H1 (cell line): ENCODE measurements at regions not wholly inside any gene's neighbourhood (a gene's known extent, or its start where the extent isn't known, plus 50 kb on each side); places are given as distances from the start of the nearest gene placed in this dataset.

Experiments
- CTCF ChIA-PET: fragments of 300-600 bp; sonication (Branson Sonifier 250); formaldehyde crosslinking; loops from one replicate; lab custom pipeline; 2021; ENCODE audit not compliant: partially characterized antibody; lab: Charles Lee
- POLR2A ChIA-PET: fragments of 300-600 bp; sonication (Branson Sonifier 250); formaldehyde crosslinking; loops from one replicate; lab custom pipeline; 2021; ENCODE audit warnings: inconsistent platforms; ENCODE audit not compliant: partially characterized antibody; lab: Charles Lee
- DNase-seq, 2 experiments: peaks; one replicate each; pipeline versions ENCODE4 v3.0.0 to v3.0.0-alpha.2; 2010 to 2022; ENCODE audit warnings: low spot score in 2 of 2, low read depth in 1 of 2, mixed read lengths in 1 of 2
- FAIRE-seq: peaks from 2 replicates; lab custom pipeline; 2011; peaks lifted over from hg19 to GRCh38; lab: Jason Lieb, UNC
- H2AFZ ChIP-seq: 2 replicates; pipeline ENCODE4 v1.8.1; 2012; ENCODE audit warnings: low read length, inconsistent platforms
- H2AK5ac ChIP-seq: 2 replicates; pipeline ENCODE4 v1.6.1; 2013; ENCODE audit warnings: low read depth, low read length
- H2BK120ac ChIP-seq: replicated peaks from 2 replicates; pipeline ENCODE3; 2013; ENCODE audit warnings: low read depth, low read length, inconsistent platforms
- H2BK12ac ChIP-seq: 2 replicates; pipeline ENCODE4 v1.6.1; 2013; ENCODE audit warnings: low read depth, low read length
- H2BK15ac ChIP-seq: 2 replicates; pipeline ENCODE4 v1.6.1; 2013; ENCODE audit warnings: low read length
- H2BK20ac ChIP-seq: 2 replicates; pipeline ENCODE4 v1.6.1; 2013; ENCODE audit warnings: low read length
- H2BK5ac ChIP-seq: 2 replicates; pipeline ENCODE4 v1.6.1; 2013; ENCODE audit warnings: low read depth, low read length
- H3K14ac ChIP-seq: 2 replicates; pipeline ENCODE4 v1.6.1; 2013; ENCODE audit warnings: inconsistent platforms; ENCODE audit not compliant: insufficient read length
- H3K18ac ChIP-seq: 2 replicates; pipeline ENCODE4 v1.6.1; 2013; ENCODE audit warnings: low read length; ENCODE audit errors: extremely low read depth
- H3K23ac ChIP-seq: 2 replicates; pipeline ENCODE4 v1.6.1; 2013; ENCODE audit warnings: inconsistent platforms; ENCODE audit not compliant: insufficient read length
- H3K23me2 ChIP-seq: 2 replicates; pipeline ENCODE4 v1.6.1; 2013; ENCODE audit warnings: low read depth, low read length
- H3K27ac ChIP-seq: 2 replicates; pipeline ENCODE4 v1.6.1; 2011; ENCODE audit warnings: low read depth, low read length, inconsistent platforms
- H3K27me3 ChIP-seq, 4 experiments: replicated peaks in 1 of 4; 1 replicate in 1 of 4; 2 replicates in 3 of 4; pipeline versions ENCODE4 v1.6.1 to v1.8.1; 2011 to 2013; ENCODE audit warnings: low read length in 3 of 4, mild to moderate bottlenecking in 3 of 4, inconsistent platforms in 2 of 4, mixed read lengths in 2 of 4, moderate library complexity in 1 of 4; ENCODE audit not compliant: control insufficient read depth in 3 of 4, insufficient read depth in 3 of 4; ENCODE audit errors: extremely low read depth in 1 of 4
- H3K36me3 ChIP-seq, 4 experiments: 2 replicates each; pipeline versions ENCODE4 v1.6.1 to v1.8.1; 2011 to 2013; ENCODE audit warnings: mild to moderate bottlenecking in 4 of 4, low read length in 3 of 4, moderate library complexity in 2 of 4, control low read depth in 1 of 4, inconsistent platforms in 1 of 4; ENCODE audit not compliant: insufficient read depth in 4 of 4, control insufficient read depth in 2 of 4
- H3K4ac ChIP-seq: replicated peaks from 2 replicates; pipeline ENCODE3; 2013; ENCODE audit warnings: low read length, low read depth, mixed read lengths, inconsistent platforms; ENCODE audit not compliant: insufficient read length
- H3K4me1 ChIP-seq, 4 experiments: replicated peaks in 1 of 4; 1 replicate in 1 of 4; 2 replicates in 3 of 4; pipeline versions ENCODE4 v1.6.1 to v1.8.1; 2011 to 2013; ENCODE audit warnings: low read length in 3 of 4, inconsistent platforms in 2 of 4, mixed read lengths in 1 of 4; ENCODE audit not compliant: insufficient read depth in 4 of 4, control insufficient read depth in 3 of 4
- H3K4me2 ChIP-seq, 2 experiments: 2 replicates each; pipeline versions ENCODE4 v1.6.1 to v1.8.1; 2011 to 2013; ENCODE audit warnings: low read depth in 2 of 2, low read length in 2 of 2, control low read depth in 1 of 2, inconsistent platforms in 1 of 2, mild to moderate bottlenecking in 1 of 2; ENCODE audit not compliant: insufficient read depth in 1 of 2
- H3K4me3 ChIP-seq, 4 experiments: fragments of 200-600, 300-600 bp in 1 of 4; sonication (generic), shearing (Covaris generic), sonication (Bioruptor Twin) in 1 of 4; 2 replicates each; pipeline versions ENCODE4 v1.5.1 to v1.8.1; 2011 to 2016; ENCODE audit warnings: low read length in 4 of 4, low read depth in 3 of 4, control low read depth in 2 of 4, inconsistent platforms in 2 of 4, mild to moderate bottlenecking in 2 of 4, mixed read lengths in 1 of 4, moderate library complexity in 1 of 4; ENCODE audit not compliant: insufficient read depth in 2 of 4; ENCODE audit errors: extremely low read depth in 1 of 4
- H3K56ac ChIP-seq: replicated peaks from 2 replicates; pipeline ENCODE3; 2013; ENCODE audit warnings: low read depth, mild to moderate bottlenecking, mixed read lengths, low read length, inconsistent platforms; ENCODE audit not compliant: insufficient read length
- H3K79me1 ChIP-seq: 2 replicates; pipeline ENCODE4 v1.6.1; 2013; ENCODE audit warnings: low read depth, low read length, control low read depth
- H3K79me2 ChIP-seq, 2 experiments: 2 replicates each; pipeline versions ENCODE4 v1.6.1 to v1.8.1; 2012 to 2013; ENCODE audit warnings: low read length in 2 of 2, mild to moderate bottlenecking in 2 of 2, inconsistent platforms in 1 of 2; ENCODE audit not compliant: insufficient read depth in 2 of 2, control insufficient read depth in 1 of 2
- H3K9ac ChIP-seq, 4 experiments: replicated peaks in 1 of 4; 1 replicate in 1 of 4; 2 replicates in 3 of 4; pipeline versions ENCODE4 v1.6.1 to v1.8.1; 2011 to 2013; ENCODE audit warnings: low read depth in 3 of 4, low read length in 3 of 4, control low read depth in 2 of 4, mild to moderate bottlenecking in 2 of 4, moderate library complexity in 2 of 4, inconsistent platforms in 1 of 4; ENCODE audit errors: extremely low read depth in 1 of 4
- H3K9me3 ChIP-seq, 2 experiments: 2 replicates each; pipeline versions ENCODE4 v1.6.1 to v1.8.1; 2012 to 2013; ENCODE audit warnings: mild to moderate bottlenecking in 2 of 2, moderate library complexity in 2 of 2, control low read depth in 1 of 2, inconsistent platforms in 1 of 2, low read depth in 1 of 2, low read length in 1 of 2, mixed read lengths in 1 of 2; ENCODE audit not compliant: insufficient read depth in 2 of 2
- H4K20me1 ChIP-seq, 2 experiments: replicated peaks in 1 of 2; 2 replicates each; pipeline versions ENCODE3 to v1.8.1; 2011 to 2013; ENCODE audit warnings: inconsistent platforms in 2 of 2, low read length in 2 of 2, mild to moderate bottlenecking in 1 of 2; ENCODE audit not compliant: insufficient read depth in 2 of 2, control insufficient read depth in 1 of 2
- H4K5ac ChIP-seq: 2 replicates; pipeline ENCODE4 v1.6.1; 2013; ENCODE audit warnings: low read length, low read depth, mixed read lengths, inconsistent platforms; ENCODE audit not compliant: insufficient read length
- H4K8ac ChIP-seq: 2 replicates; pipeline ENCODE4 v1.8.0; 2013; ENCODE audit warnings: mild to moderate bottlenecking, moderate library complexity, low read length, inconsistent platforms; ENCODE audit not compliant: insufficient read depth; ENCODE audit errors: extremely low read depth
- H4K91ac ChIP-seq: replicated peaks from 2 replicates; pipeline ENCODE3; 2013; ENCODE audit warnings: low read length, mixed read lengths, inconsistent platforms; ENCODE audit not compliant: insufficient read length
- CTBP2 ChIP-seq: IDR thresholded peaks from 2 replicates; pipeline ENCODE4 v1.7.0; 2011; ENCODE audit warnings: borderline replicate concordance, mild to moderate bottlenecking, moderate library complexity, mixed read lengths, low read length; ENCODE audit not compliant: insufficient read depth, insufficient read length
- JUN ChIP-seq: IDR thresholded peaks from 2 replicates; pipeline ENCODE4 v1.6.1; 2011; ENCODE audit warnings: low read depth, mild to moderate bottlenecking, improper control_type of control experiment, low read length
- KDM4A ChIP-seq: IDR thresholded peaks from one replicate; pipeline ENCODE4 v1.7.1; 2012; ENCODE audit warnings: low read depth, mild to moderate bottlenecking, moderate library complexity, low read length, inconsistent platforms; ENCODE audit not compliant: severe bottlenecking
- KDM5A ChIP-seq: fragments of 200-600 bp; IDR thresholded peaks from 2 replicates; pipeline ENCODE4 v1.7.1; 2012; ENCODE audit warnings: mild to moderate bottlenecking, low read length, inconsistent platforms, mixed read lengths
- NRF1 ChIP-seq: IDR thresholded peaks from 2 replicates; pipeline ENCODE4 v1.6.1; 2011; ENCODE audit warnings: mild to moderate bottlenecking, low read depth, low read length, improper control_type of control experiment
- SP2 ChIP-seq: IDR thresholded peaks from 2 replicates; pipeline ENCODE4 v1.6.1; 2012; ENCODE audit warnings: mild to moderate bottlenecking, low read length, inconsistent platforms
- SP4 ChIP-seq: IDR thresholded peaks from 2 replicates; pipeline ENCODE4 v1.6.1; 2012; ENCODE audit warnings: low read length, inconsistent platforms
- SUZ12 ChIP-seq: fragments of 200-600 bp; sonication (generic); IDR thresholded peaks from 2 replicates; pipeline ENCODE4 v1.6.1; 2012; ENCODE audit warnings: mild to moderate bottlenecking, inconsistent platforms, low read length, moderate library complexity, mixed read lengths
- TAF1 ChIP-seq: IDR thresholded peaks from 2 replicates; pipeline ENCODE4 v1.6.1; 2011; ENCODE audit warnings: mild to moderate bottlenecking, low read depth, low read length
- YY1 ChIP-seq: IDR thresholded peaks from 2 replicates; pipeline ENCODE4 v1.6.1; 2011; ENCODE audit warnings: low read depth, mild to moderate bottlenecking, low read length
- WGBS, 2 experiments: shearing (Covaris generic) in 1 of 2; methylation state at CpG; one replicate each; pipeline versions ENCODE4 v1.1.6 to v1.1.7; 2013 to 2015; ENCODE audit warnings: low lambda C conversion rate in 2 of 2, mixed read lengths in 2 of 2, inconsistent platforms in 1 of 2, low coverage in 1 of 2, missing lambda C conversion rate in 1 of 2; ENCODE audit not compliant: insufficient replicate concordance in 2 of 2, insufficient coverage in 1 of 2, insufficient read length in 1 of 2; ENCODE audit errors: extremely low coverage in 1 of 2, missing lambda C conversion rate in 1 of 2; 5-methylcytosine and 5-hydroxymethylcytosine counted together
- TF ChIP-seq, protein P1 (sequence below): IDR thresholded peaks from 2 replicates; pipeline ENCODE4 v1.6.1; 2011; ENCODE audit warnings: low read depth, mild to moderate bottlenecking, low read length; ENCODE audit not compliant: insufficient read depth

DNA sequence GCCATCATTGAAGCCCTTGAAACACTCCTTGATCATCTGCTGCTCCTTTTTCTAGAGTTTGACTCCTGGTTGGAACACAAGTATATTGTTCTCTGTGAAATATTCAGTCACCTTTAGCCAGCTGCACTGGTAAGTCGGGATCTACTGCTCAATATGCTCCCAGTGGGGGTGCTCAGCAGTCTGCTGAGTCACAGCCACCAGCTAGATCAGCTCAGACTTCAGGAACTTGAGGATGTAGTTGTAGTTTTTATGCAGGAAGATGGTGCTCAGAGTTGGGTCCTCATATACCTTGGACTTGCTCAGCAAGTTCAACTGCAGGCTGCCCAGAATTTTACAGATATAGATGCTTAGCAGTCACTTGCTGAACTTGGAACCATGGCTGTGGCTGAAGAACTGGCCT is 202.5 kb upstream of the RPL34 start:
- Histone ChIP-seq H2AFZ (no peak overlapping the region), H3K79me1 (no peaks in the 10 kb centered on the region), H2BK15ac (no peak overlapping the region), H3K14ac (no peak overlapping the region), H3K4ac (no peak overlapping the region), H3K9me3 (peaks cover 0 to 7% of the 10 kb centered on the region in 2 experiments; a peak in 1 of 4 replicates), H4K8ac (no peak overlapping the region; the same call in 1 of the 2 replicates), H2BK12ac (no peak overlapping the region), H2BK5ac (no peak overlapping the region), H3K27ac (no peak overlapping the region), H3K4me2 (no peak overlapping the region), H2AK5ac (no peak overlapping the region), H2BK20ac (no peak overlapping the region), H4K20me1 (no peaks in the 10 kb centered on the region), H4K5ac (no peak overlapping the region), H3K36me3 (no peaks in the 10 kb centered on the region), H2BK120ac (no peak overlapping the region), H3K23ac (no peak overlapping the region), H3K4me1 (no peaks in the 10 kb centered on the region), H3K18ac (no peak overlapping the region), H3K79me2 (no peaks in the 10 kb centered on the region), H4K91ac (no peak overlapping the region), H3K23me2 (no peaks in the 10 kb centered on the region), H3K4me3 (no peak overlapping the region), H3K56ac (no peak overlapping the region), H3K9ac (no peak overlapping the region), H3K27me3 (no peaks in the 10 kb centered on the region)
- WGBS, 2 experiments = 68% methylated on average over 1 of the region's 1 CpG; no CpG with 5 or more reads in 1 of the 2 experiments
- no peak for TF ChIP-seq TAF1
- TF ChIP-seq JUN = no peak
- TF ChIP-seq CTBP2 = no peak
- no peak for TF ChIP-seq KDM5A
- TF ChIP-seq, protein P1, sequence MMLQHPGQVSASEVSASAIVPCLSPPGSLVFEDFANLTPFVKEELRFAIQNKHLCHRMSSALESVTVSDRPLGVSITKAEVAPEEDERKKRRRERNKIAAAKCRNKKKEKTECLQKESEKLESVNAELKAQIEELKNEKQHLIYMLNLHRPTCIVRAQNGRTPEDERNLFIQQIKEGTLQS = no peak
- no peak for TF ChIP-seq KDM4A
- no peak for TF ChIP-seq YY1
- TF ChIP-seq SUZ12 = no peak
- no peak for TF ChIP-seq NRF1
- TF ChIP-seq SP4 = no peak
- TF ChIP-seq SP2 = no peak
- POLR2A ChIA-PET = no interaction called here
- no peak for FAIRE-seq
- no peak for DNase-seq
- CTCF ChIA-PET = interaction anchor here (1.6 kb wide), 1 partner anchor 12 kb away, joined by 4 read pairs; no protein-coding TSS in a partner anchor
